ENCODE measurements at regions not wholly inside any gene's neighbourhood (a gene's known extent, or its start where the extent isn't known, plus 50 kb on each side); places are given as distances from the start of the nearest gene placed in this dataset.

- no peak for DNase-seq
Observed at GRCh38 chr16:35305476-35305875, 1846.1 kb downstream of the TP53TG3F start.

GRCh38 chr16:35306915-35307314 lies 1847.5 kb downstream of the TP53TG3F start:
- Mint-ChIP-seq H3K27ac (no peak overlapping the region), H3K9me3 (peaks cover 14% of the 10 kb centered on the region), H3K4me1 (no peaks in the 10 kb centered on the region), H3K27me3 (no peaks in the 10 kb centered on the region), H3K4me3 (no peak overlapping the region), H3K36me3 (no peaks in the 10 kb centered on the region)
- ATAC-seq (ENCODE audit: low read depth): no peak
- POLR2A ChIA-PET: no interaction called here
- DNase-seq: no peak

More at GRCh38 chr16:35305476-35305875, 1846.1 kb downstream of the TP53TG3F start:
- POLR2A ChIA-PET: no interaction called here
- Mint-ChIP-seq H3K4me3 (no peak overlapping the region), H3K9me3 (peaks cover 17% of the 10 kb centered on the region), H3K27me3 (no peaks in the 10 kb centered on the region), H3K27ac (no peak overlapping the region), H3K4me1 (no peaks in the 10 kb centered on the region), H3K36me3 (no peaks in the 10 kb centered on the region)
- ATAC-seq (ENCODE audit: low read depth): no peak

- no peaks in the 10 kb centered on the region for H3K27me3 Mint-ChIP-seq
- no peak overlapping the region for H3K4me3 Mint-ChIP-seq
- H3K9me3 Mint-ChIP-seq: peaks cover 14% of the 10 kb centered on the region
- H3K27ac Mint-ChIP-seq: no peak overlapping the region
- POLR2A ChIA-PET: no interaction called here
- H3K36me3 Mint-ChIP-seq: no peaks in the 10 kb centered on the region
- no peak for DNase-seq
- H3K4me1 Mint-ChIP-seq: no peaks in the 10 kb centered on the region
- ATAC-seq (ENCODE audit: low read depth): no peak
Observed at GRCh38 chr16:35308674-35309073, 1849.3 kb downstream of the TP53TG3F start.

- Mint-ChIP-seq H3K4me1 (no peaks in the 10 kb centered on the region), H3K27me3 (no peaks in the 10 kb centered on the region), H3K27ac (no peak overlapping the region), H3K36me3 (no peaks in the 10 kb centered on the region), H3K9me3 (peaks cover 10% of the 10 kb centered on the region), H3K4me3 (no peak overlapping the region)
- no peak for DNase-seq
- POLR2A ChIA-PET: no interaction called here
- ATAC-seq (ENCODE audit: low read depth): no peak
Observed at GRCh38 chr16:35310999-35311398, 1851.6 kb downstream of the TP53TG3F start.

- ATAC-seq (ENCODE audit: low read depth) (no peak), DNase-seq (no peak)
- Mint-ChIP-seq H3K27me3 (no peaks in the 10 kb centered on the region), H3K36me3 (no peaks in the 10 kb centered on the region), H3K27ac (no peak overlapping the region), H3K4me1 (no peaks in the 10 kb centered on the region), H3K4me3 (no peak overlapping the region), H3K9me3 (peaks cover 10% of the 10 kb centered on the region)
- POLR2A ChIA-PET: no interaction called here
Observed at GRCh38 chr16:35311475-35311874, 1852.1 kb downstream of the TP53TG3F start.

GRCh38 chr16:35314298-35314697 lies 1854.9 kb downstream of the TP53TG3F start:
- Mint-ChIP-seq H3K4me3 (no peak overlapping the region), H3K36me3 (no peaks in the 10 kb centered on the region), H3K4me1 (no peaks in the 10 kb centered on the region), H3K27ac (no peak overlapping the region), H3K27me3 (no peaks in the 10 kb centered on the region), H3K9me3 (peaks cover 16% of the 10 kb centered on the region)
- POLR2A ChIA-PET: no interaction called here
- ATAC-seq (ENCODE audit: low read depth): no peak
- DNase-seq: no peak

- ATAC-seq (ENCODE audit: low read depth) (no peak), DNase-seq (no peak)
- Mint-ChIP-seq H3K36me3 (no peaks in the 10 kb centered on the region), H3K9me3 (peaks cover 13% of the 10 kb centered on the region), H3K27me3 (no peaks in the 10 kb centered on the region), H3K4me1 (no peaks in the 10 kb centered on the region), H3K4me3 (no peak overlapping the region), H3K27ac (no peak overlapping the region)
- POLR2A ChIA-PET: no interaction called here
Observed at GRCh38 chr16:35319536-35320192, 1860.3 kb downstream of the TP53TG3F start.

GRCh38 chr16:35325936-35326335 lies 1866.5 kb downstream of the TP53TG3F start:
- no peak overlapping the region for H3K27ac Mint-ChIP-seq
- DNase-seq (no peak), ATAC-seq (ENCODE audit: low read depth) (no peak)
- POLR2A ChIA-PET: no interaction called here
- peaks cover 4% of the 10 kb centered on the region for H3K9me3 Mint-ChIP-seq
- no peaks in the 10 kb centered on the region for H3K36me3 Mint-ChIP-seq
- H3K4me1 Mint-ChIP-seq: no peaks in the 10 kb centered on the region
- no peaks in the 10 kb centered on the region for H3K27me3 Mint-ChIP-seq
- H3K4me3 Mint-ChIP-seq: no peak overlapping the region

GRCh38 chr16:35339337-35339736 lies 1879.9 kb downstream of the TP53TG3F start:
- no peak for ATAC-seq (ENCODE audit: low read depth)
- Mint-ChIP-seq H3K4me3 (no peak overlapping the region), H3K9me3 (peaks cover 12% of the 10 kb centered on the region), H3K27me3 (no peaks in the 10 kb centered on the region), H3K27ac (no peak overlapping the region), H3K4me1 (no peaks in the 10 kb centered on the region), H3K36me3 (no peaks in the 10 kb centered on the region)
- no peak for DNase-seq
- POLR2A ChIA-PET: no interaction called here

- DNase-seq: no peak
- Mint-ChIP-seq H3K9me3 (peaks cover 12% of the 10 kb centered on the region), H3K27me3 (no peaks in the 10 kb centered on the region), H3K36me3 (no peaks in the 10 kb centered on the region), H3K27ac (no peak overlapping the region), H3K4me3 (no peak overlapping the region), H3K4me1 (no peaks in the 10 kb centered on the region)
- POLR2A ChIA-PET: no interaction called here
- ATAC-seq (ENCODE audit: low read depth): no peak
Observed at GRCh38 chr16:35342012-35342411, 1882.6 kb downstream of the TP53TG3F start.

- H3K4me3 Mint-ChIP-seq: no peak overlapping the region
- no peaks in the 10 kb centered on the region for H3K27me3 Mint-ChIP-seq
- DNase-seq: no peak
- H3K36me3 Mint-ChIP-seq: no peaks in the 10 kb centered on the region
- no peak for ATAC-seq (ENCODE audit: low read depth)
- POLR2A ChIA-PET: no interaction called here
- H3K27ac Mint-ChIP-seq: no peak overlapping the region
- no peaks in the 10 kb centered on the region for H3K4me1 Mint-ChIP-seq
- H3K9me3 Mint-ChIP-seq: peaks cover 15% of the 10 kb centered on the region
Observed at GRCh38 chr16:35344012-35344762, 1884.8 kb downstream of the TP53TG3F start.

GRCh38 chr16:35352431-35352830 lies 1893.0 kb downstream of the TP53TG3F start:
- Mint-ChIP-seq H3K4me1 (no peaks in the 10 kb centered on the region), H3K9me3 (peaks cover 10% of the 10 kb centered on the region), H3K27me3 (no peaks in the 10 kb centered on the region), H3K27ac (no peak overlapping the region), H3K36me3 (no peaks in the 10 kb centered on the region), H3K4me3 (no peak overlapping the region)
- ATAC-seq (ENCODE audit: low read depth) (no peak), DNase-seq (no peak)
- POLR2A ChIA-PET: no interaction called here

- H3K36me3 Mint-ChIP-seq: no peaks in the 10 kb centered on the region
- H3K27ac Mint-ChIP-seq: no peak overlapping the region
- H3K27me3 Mint-ChIP-seq: no peaks in the 10 kb centered on the region
- DNase-seq (no peak), ATAC-seq (ENCODE audit: low read depth) (no peak)
- no peak overlapping the region for H3K4me3 Mint-ChIP-seq
- H3K9me3 Mint-ChIP-seq: peaks cover 4% of the 10 kb centered on the region
- POLR2A ChIA-PET: no interaction called here
- H3K4me1 Mint-ChIP-seq: no peaks in the 10 kb centered on the region
Observed at GRCh38 chr16:35363510-35363909, 1904.1 kb downstream of the TP53TG3F start.

- no peak for ATAC-seq (ENCODE audit: low read depth)
- no peak for DNase-seq
- no peaks in the 10 kb centered on the region for H3K27me3 Mint-ChIP-seq
- POLR2A ChIA-PET: no interaction called here
- no peak overlapping the region for H3K27ac Mint-ChIP-seq
- no peaks in the 10 kb centered on the region for H3K36me3 Mint-ChIP-seq
- H3K4me1 Mint-ChIP-seq: no peaks in the 10 kb centered on the region
- H3K4me3 Mint-ChIP-seq: no peak overlapping the region
- H3K9me3 Mint-ChIP-seq: peaks cover 4% of the 10 kb centered on the region
Observed at GRCh38 chr16:35364263-35364662, 1904.9 kb downstream of the TP53TG3F start.

All from activated naive CD8-positive, alpha-beta T cell treated with anti-CD3 and anti-CD28 coated beads, Interleukin-2, amount 10 ng/mL, durations not matched to agents 7 days and 5 days (primary cell).